Midbrain (tissue), 1 donor: ENCODE measurements at regions not wholly inside any gene's neighbourhood (a gene's known extent, or its start where the extent isn't known, plus 50 kb on each side); places are given as distances from the start of the nearest gene placed in this dataset.

Experiments
- DNase-seq: peaks from one replicate; lab custom pipeline; 2025; lab: John Stamatoyannopoulos, UW

DNA sequence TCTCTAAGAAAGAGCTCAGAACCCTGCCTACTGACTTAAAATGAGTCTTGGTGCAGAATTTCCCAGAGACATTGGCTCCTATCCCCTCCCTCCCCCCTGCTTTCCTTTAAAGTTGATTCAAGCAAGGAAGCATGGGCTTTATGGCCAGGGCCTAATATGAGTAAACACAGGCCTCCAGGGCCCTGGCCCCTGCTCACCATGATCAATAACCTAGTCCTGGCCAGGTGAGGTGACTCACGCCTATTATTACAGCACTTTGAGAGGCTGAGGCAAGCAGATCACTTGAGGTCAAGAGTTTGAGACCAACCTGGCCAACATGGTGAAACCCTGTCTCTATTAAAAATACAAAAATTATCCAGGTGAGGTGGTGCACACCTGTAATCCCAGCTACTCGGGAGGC, 165.1 kb upstream of the TMCC3 start:
- DNase-seq, result no peak

DNA sequence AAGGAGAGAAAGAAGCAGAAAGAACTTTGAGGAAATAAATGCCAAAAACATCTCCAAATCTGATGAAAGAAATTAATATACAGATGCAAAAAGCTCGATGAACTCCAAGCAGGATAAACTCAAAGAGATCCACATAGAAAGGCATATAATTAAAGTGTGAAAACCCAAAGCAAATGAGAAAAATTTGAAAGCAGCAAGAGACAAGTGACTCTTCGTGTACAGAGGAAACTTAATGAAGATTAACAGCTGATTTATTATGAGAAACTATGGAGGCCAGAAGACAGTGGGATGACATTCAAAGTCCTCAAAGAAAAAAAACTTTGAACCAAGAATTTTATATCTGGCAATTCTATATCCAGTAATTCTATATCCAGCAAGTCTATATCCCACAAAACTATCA, 163.0 kb upstream of the TMCC3 start:
- no peak for DNase-seq

DNA sequence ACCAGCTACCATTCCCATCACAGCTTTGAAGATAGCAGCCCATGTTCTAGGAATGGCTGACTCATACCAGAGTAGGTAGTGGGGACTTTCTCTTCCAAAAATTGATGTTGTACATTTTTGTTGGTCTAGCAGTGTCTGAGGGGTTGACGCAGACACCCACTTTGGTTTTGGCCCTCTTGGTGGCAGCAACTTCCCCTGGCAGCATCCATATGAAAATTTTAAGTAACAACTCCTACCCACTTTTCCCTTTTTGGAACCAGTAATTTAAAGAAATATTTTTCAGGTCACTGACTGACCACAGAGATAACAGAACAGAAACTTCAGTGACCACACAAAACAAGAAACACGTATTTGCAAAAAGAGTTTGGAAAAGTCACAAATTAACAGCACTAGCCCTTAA, 162.0 kb upstream of the TMCC3 start:
- no peak for DNase-seq

DNA sequence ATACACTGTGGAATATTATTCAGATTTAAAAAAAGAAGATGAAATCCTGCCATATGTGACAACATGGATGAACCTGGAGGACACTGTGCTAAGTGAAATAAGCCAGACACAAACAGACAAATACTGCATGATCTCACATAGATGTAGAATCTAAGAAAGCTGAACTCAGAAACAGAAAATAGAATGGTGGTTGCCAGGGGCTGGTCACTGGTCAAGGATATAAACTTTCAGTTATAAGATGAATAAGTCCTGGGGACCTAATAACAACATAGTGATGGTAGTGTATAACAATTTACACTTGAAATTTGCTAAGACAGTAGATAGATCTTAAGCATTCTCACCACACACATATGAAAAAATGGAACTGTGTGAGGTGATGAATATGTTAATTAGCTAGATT, 161.3 kb upstream of the TMCC3 start:
- no peak for DNase-seq

DNA sequence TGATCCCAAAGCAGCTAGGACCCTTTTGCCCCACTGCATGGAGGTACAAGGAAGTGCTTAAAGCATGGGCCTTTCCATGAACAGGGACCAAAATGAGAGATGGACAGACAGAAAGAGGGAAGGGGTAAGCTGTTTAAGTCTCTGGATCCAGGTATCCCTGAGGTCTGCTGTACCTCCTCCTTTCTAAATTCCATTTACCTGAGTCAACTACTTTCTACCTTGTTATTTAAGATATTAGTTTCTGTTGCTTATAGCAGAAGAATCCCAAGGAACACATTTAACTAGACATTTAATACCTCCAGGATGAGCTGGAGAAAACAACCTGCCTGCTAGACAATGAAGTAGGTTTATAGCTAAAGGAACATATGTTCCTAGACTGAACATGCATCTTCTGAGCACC, 157.6 kb upstream of the TMCC3 start:
- DNase-seq, result no peak

DNA sequence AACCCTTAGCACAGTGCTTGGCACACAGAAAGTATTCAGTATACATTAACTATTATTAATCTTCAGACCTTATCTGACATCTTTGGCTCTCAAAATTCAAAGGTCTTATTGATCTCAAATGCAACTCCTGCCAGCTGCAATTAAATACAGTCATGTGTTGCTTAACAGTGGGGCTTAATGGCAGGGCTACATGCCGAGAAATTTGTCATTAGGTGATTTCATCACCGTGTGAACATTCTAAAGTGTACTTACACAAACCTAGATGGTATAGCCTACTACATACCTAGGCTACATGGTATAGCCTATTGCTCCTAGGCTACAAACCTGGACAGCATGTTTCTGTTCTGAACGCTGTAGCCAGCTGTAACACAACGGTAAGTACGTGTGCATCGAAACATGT, 156.3 kb upstream of the TMCC3 start:
- DNase-seq, result no peak

DNA sequence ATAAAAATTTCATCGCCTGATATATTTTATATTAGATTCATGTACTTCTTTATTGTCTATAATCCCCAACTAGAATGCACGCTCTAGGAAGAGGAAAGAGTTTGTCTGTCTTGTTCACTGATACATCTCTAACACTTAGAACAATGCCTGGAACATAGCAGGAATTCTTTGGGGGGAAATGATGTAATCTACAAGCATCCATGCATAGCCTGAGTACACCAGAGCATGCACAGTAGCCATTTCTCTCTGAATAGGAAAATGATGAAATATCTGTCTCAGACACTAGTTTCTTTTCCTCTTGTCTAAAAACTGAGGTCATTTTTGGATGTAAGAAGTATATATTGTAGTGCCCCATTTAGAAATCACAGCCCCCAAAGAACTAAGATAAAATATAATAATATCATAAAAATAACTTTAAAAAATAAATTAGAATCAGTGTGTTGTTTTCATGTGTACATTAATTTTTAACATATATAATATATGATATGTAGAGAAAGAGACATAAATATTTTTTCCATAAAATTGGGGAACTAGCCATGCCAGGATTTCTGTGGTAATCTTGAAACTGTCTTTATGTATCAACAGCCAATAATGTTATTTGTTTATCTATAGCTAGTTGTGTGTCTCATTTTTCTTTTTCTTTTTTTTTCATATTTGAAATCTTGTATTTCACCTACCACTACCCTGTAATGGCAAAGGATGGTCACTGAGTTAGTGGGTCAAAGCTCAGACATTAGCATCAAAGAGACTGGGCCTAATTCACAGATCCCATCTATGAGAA, 155.6 kb upstream of the TMCC3 start:
- no peak for DNase-seq

DNA sequence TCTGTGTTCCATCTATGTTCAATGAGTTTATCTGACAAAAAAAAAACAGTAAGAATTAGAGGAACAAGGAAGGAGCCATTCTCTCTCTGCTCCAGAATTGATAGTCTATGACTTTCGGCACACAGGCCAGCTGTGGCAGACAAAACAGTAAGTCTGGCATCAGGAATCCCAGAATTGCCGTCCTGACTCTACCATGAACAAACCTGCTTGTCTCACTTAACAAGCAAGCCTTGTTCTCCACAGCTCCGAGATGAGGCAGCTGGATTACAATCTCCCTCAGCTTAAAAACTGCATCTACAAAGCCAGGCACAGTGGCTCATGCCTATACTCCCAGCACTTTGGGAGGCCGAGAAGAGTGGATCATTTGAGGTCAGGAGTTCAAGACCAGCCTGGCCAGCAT, 153.6 kb upstream of the TMCC3 start:
- no peak for DNase-seq

DNA sequence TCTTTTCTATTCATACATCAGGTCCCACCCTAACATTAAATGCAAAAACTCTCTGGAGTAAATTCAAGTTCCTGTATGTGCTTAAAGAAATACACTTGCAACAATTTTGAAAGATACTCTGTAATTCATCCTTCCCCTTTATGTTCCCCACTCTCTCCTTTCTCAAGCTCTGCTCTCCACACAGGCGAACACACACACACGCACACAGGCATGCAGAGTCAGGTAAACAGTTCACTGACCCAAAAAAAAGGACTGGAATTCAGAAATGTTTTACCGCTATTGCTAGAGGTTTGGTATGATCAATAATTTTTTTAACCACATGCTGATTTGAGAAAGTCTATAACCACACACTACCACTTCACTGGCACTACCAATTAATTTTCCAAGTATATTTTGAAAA, 152.4 kb upstream of the TMCC3 start:
- no peak for DNase-seq

DNA sequence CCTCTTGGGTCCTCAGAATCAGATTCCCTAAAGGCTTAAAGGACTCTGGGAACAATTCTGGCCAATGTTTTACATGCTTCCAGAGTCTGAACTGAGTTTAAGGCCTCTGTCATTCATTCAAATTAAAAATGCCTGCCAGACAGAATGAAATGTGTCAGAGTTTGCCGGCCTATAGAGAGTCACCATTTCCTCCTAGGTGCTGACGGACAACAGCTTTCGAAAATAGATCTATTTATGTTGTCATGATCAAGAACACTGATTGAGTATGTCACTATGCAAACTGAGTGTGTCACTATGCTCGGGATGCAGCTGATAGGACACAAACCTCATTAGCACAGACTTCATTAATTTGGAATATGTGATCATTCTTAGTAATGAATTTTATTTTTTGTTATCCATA, 151.4 kb upstream of the TMCC3 start:
- no peak for DNase-seq

DNA sequence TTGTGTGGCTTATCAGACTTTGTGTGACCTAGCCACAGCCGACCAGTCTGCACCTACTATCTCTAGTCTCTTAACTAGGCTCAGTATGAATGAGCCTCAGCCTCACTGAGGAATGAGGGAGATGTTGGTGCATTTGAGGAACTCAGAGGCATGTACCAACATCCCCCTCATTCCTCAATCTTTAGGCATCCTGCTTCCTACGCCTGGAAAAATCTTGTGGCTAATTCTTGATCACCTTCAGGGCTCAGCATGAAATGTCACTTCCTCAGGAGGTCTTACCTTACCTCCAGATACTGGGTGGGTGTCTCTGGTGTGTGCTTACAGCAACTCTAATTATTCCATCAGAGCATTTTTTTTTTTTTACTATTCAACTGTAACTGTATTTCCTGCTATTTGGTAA, 148.8 kb upstream of the TMCC3 start:
- no peak for DNase-seq

DNA sequence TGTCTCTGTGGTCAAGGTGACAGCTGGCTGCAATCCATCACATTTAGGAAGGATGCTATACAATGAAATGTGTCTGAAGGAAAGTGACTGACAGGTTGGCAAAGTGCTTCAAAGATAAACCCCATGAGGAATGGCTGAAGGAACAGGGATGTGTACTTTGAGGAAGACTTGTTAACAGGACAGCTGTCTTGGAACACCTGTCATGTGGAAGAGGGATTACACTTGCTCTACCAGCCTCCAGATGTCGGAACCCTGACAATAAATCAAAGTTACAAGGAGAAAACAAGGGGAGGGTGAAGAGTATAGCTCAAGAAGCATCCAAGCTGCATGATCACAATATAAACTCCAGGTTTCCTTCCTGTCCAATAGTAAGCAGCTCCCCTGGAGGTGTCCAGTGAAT, 147.8 kb upstream of the TMCC3 start:
- DNase-seq, result no peak

DNA sequence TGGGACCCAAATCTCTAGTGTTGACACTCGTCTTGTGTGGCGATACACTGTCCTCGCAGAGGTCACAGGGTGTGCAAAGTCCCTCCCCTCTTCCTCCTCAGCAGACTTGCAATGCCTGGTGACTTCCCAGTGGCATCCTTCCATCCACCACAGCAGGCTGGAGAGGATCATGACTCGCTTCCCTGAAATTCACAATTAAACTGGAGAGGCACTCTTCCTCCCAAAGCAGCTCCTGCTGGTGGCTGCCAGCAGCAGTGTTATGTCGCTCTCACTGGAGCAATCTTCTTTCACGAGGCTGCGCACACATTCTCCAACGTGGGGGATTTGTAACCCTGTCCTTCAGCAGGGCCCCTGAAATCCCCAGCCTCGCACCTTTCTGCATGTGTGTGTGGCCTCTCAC, 145.2 kb upstream of the TMCC3 start:
- DNase-seq, result no peak

DNA sequence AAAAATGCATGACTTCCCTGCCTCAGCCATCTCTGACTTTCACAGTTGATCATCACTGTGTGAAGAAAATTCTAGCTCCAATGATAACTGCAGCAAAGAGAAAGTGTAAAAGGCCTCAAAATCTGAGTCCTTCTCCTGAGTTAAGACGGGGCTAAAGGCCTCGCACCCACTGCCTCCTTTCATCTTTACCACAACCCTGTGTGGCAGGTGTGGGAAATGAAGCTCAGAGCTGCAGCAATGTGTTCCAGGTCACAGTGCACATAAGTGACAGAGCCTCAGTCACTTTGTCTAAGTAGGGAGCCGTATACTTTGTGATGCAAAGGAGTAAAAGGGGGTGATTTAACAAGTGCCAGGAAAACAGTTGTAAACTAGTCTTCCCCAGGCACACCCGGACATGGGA, 144.7 kb upstream of the TMCC3 start:
- DNase-seq, result no peak

DNA sequence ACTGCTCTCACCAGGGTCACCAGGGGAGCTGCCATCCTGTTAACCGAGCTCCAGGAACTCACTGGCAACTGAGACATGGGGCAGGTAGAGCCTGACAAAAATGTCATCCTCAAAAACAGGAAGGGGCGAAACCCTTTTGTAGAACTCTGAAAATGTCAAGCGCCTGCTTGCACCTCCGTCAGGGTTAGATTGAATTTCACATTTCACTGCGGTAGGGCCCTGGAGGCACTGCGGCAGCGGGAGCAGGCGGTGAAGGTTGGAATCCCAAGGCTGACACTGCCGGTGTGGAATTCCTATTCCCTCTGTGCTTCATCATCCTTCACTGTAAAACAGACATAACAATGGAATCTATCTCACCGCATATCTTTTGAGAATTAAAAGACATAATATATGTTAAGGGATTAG, 142.8 kb upstream of the TMCC3 start:
- DNase-seq, result no peak

DNA sequence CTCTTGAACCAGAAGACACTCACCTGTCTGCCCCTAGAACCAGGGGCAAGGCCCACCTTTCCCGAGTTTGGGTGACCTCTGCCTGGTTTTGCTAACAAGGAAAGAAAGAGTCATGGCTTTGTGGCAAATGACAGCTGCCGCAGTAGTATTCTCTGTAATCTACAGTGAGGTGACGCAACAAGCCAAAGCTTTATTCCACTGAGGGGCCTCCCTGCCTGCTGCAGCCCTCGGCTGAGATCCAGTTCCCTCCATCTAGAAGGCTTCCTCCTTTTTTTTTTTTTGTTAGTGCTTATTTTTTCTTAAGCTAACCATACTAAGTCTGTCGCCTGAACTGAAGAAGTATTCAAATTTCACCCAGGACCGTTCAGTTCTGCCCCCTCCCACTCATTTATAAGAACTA, 142.3 kb upstream of the TMCC3 start:
- no peak for DNase-seq

DNA sequence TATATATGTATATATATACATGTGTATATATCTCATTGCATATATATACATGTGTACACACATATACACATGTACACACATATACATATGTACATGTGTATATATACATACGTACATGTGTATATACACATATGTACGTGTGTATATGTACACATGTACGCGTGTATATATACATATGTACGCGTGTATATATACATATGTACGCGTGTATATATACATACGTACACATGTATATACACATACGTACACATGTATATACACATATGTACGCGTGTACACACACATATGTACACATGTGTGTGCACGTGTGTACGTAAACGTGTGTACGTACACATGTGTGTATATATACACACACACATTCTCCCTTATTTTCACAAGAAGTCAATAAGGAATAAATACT, 141.6 kb upstream of the TMCC3 start:
- DNase-seq, result no peak

DNA sequence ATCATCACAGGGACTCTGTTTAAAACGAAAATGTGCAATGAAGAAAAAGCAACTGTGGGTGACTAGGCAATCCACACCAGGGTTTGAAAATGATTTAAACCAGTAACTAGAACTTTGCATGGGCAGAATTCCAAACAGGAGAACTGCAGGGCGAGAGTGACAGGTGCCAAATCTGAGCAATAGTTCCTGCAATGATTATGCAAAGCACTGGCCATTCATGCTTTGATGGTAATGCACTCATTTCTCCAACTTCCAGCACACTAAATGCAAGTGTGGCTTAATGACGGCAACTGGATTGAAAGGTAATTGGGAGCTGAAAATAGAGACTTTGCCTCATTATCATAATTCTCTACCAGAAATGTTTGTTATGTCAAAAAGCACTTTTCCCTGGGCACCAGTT, 140.5 kb upstream of the TMCC3 start:
- no peak for DNase-seq

DNA sequence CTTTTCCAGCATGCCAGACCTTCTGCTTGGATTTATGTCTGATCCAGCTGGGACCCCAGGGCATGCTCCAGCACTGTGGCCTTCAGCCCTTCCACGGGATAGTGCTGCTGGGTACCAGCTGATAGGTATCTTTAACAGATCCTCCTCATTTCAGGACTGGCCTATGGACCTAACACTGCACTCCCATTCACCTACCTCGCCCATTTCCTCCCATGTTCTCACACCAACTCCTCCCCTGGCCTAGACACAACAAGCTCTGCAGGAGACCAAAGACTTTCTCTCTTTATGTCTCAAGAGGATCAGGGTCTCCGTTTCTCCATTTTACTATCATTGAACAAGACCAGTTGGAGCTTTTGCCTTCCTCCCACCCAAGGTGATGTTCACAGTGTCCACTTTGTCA, 140.0 kb upstream of the TMCC3 start:
- no peak for DNase-seq

DNA sequence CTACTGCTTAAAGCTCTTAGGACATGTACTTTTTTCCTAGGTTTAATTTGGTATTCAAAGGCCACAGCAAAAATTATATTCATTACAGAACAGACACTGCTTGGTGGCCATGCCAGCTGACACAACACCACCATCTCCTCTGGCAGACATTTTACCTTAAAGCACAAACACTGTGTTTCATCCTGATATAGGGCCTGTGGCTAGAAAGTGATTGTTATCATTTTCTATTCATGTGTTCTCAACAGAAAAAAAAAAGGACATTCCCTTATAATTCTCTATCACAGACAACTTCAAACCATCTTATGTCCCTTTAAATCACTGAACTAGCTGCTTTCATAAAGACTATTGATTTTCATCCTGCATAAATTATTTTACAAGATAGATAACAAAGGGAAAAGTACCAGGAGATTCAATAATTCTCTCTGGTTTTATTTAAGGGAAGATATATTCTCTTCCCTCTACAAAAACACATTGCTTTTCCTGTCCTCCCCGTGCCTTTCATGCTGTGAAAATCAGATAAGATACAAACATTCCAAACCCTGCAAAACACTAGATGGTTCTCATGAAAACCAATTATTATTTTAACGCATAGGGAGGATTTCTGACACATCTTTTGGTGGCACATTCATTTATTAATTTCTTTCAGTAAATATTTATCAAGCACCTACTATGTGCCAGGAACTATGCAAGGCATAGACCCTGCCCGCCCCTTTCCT, 139.3 kb upstream of the TMCC3 start:
- DNase-seq, result no peak

DNA sequence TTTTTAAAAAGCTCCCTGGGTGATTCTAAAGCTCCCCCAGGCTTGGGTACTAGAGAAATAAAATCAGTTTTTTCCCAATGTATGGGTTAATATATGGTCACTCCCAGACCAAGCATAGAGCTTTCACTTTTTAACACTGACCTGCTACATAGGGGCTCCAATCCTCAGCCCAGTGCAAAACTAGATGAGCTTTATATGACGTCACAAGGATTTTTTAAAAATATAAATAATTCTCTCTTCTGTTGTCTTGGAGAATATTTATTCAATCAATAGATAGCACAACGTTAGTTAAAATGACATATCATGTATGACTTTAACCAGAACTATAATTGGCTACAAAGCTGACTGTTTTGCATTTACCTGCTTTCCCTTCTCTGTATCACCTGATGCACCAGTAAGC, 137.9 kb upstream of the TMCC3 start:
- DNase-seq, result no peak

DNA sequence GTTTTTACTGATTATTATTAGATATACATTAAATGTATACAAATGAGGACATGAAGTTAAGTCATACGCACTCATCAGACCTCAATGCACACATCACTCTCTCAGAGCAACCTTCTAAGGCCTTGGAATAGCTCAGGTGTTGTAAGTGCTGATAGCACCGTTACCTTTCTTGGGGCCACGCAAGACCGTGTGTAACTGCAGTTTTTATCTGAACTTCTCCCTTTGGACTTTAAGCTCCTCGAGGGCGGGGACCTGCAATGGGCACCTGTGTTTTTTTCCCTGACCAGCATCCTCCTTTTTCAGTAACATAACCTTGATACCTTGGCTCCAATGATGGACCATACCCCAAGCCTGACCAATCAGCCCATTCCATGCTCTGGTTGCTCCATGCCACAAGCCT, 136.5 kb upstream of the TMCC3 start:
- DNase-seq, result no peak

DNA sequence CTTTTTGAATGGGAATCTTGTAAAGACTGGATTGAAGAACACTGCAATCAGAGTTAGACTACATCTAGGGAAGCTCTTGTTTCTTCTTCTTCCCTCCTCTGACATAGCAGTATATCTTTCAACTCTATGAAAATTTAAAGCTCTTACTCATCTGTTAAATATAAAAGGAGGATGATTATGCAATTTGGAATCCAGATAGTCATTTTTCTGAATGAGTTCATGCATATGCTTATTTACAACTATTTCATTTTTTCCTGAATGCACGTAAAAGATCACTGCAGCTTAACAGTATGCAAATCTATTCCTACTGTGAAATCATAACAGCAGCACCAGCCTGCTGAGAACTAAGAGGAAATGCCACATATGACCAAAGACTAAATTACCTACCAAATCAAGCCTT, 133.5 kb upstream of the TMCC3 start:
- DNase-seq, result no peak

DNA sequence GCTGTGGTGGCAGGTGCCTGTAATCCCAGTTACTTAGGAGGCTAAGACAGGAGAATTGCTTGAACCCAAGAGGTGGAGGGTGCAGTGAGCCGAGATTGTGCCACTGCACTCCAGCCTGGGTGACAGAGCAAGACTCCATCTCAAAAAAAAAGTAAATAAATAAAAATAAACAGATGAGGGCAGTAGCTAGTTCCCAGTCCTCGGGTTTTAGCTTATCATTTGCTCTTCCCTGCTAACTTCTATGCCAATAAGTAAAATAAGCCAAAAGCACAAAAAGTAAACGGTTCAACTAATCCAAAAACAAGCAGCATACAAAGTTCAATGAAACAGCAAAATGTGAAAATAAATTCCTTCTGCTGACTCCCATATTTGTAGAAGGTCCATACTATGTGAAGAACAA, 133.0 kb upstream of the TMCC3 start:
- DNase-seq, result no peak
